K562 (cell line): ENCODE measurements at regions not wholly inside any gene's neighbourhood (a gene's known extent, or its start where the extent isn't known, plus 50 kb on each side); places are given as distances from the start of the nearest gene placed in this dataset.

Experiments used
- ARID2 ChIP-seq: fragments of 450-650 bp; IDR thresholded peaks from 2 replicates; pipeline ENCODE4 v1.6.1; 2017; ENCODE audit warnings: antibody characterized with exemption, mild to moderate bottlenecking
- CBFB ChIP-seq: sonication (generic); formaldehyde crosslinking; IDR thresholded peaks from 2 replicates; pipeline ENCODE4 v1.4.0; 2020; ENCODE audit warnings: mild to moderate bottlenecking, missing genetic modification reagents
- CBX1 ChIP-seq: sonication (generic); IDR thresholded peaks from 2 replicates; pipeline ENCODE4 v1.6.1; 2016; ENCODE audit warnings: antibody characterized with exemption, low read depth, mild to moderate bottlenecking
- CHD2 ChIP-seq: IDR thresholded peaks from 2 replicates; pipeline ENCODE4 v1.6.1; 2011; ENCODE audit warnings: low read depth, low read length
- CTCF ChIP-seq, 3 experiments: IDR thresholded peaks in 2 of 3; conservative IDR thresholded peaks in 1 of 3; 2 replicates each; pipeline ENCODE4 v1.5.1; 2011 to 2012; ENCODE audit warnings: low read length in 3 of 3, mild to moderate bottlenecking in 3 of 3, control low read depth in 2 of 3, improper control_type of control experiment in 1 of 3, inconsistent platforms in 1 of 3, low read depth in 1 of 3, mixed read lengths in 1 of 3, moderate library complexity in 1 of 3; ENCODE audit not compliant: insufficient read depth in 2 of 3
- NR1H2 ChIP-seq: sonication (generic); formaldehyde crosslinking; IDR thresholded peaks from 2 replicates; pipeline ENCODE4 v1.4.0; 2020; ENCODE audit warnings: mild to moderate bottlenecking, missing genetic modification reagents
- ZBTB8A ChIP-seq: fragments of 450-650 bp; IDR thresholded peaks from 2 replicates; pipeline ENCODE4 v1.6.1; 2018; ENCODE audit warnings: mild to moderate bottlenecking, moderate library complexity; ENCODE audit not compliant: partially characterized antibody
- ZNF75A ChIP-seq: fragments of 450-650 bp; formaldehyde crosslinking; IDR thresholded peaks from 2 replicates; pipeline ENCODE4 v1.4.0; 2020; ENCODE audit warnings: mild to moderate bottlenecking

- TF ChIP-seq CHD2 (no peak), CBX1 (no peak), CBFB (CRISPR knock-in tag) (no peak), CTCF (IDR thresholded peaks at IDR 0.05 in 2 of 3, conservative IDR thresholded peaks at IDR 0.05 in 1 of 3; ENCODE audit: insufficient read depth in 2 of 3, low read depth in 1 of 3, low read length in 3 of 3) (no peak), ZBTB8A (no peak), NR1H2 (CRISPR knock-in tag) (no peak), ARID2 (no peak), ZNF75A (CRISPR knock-in tag) (no peak)
These were observed 121.2 kb upstream of the ANKRD1 start for GRCh38 chr10:91042069-91042468.
